Colonic mucosa (tissue), 4 donors: ENCODE measurements at regions not wholly inside any gene's neighbourhood (a gene's known extent, or its start where the extent isn't known, plus 50 kb on each side); places are given as distances from the start of the nearest gene placed in this dataset.

Source experiments
- DNase-seq: peaks from one replicate; pipeline ENCODE4 v3.0.0-alpha.2; 2020
- H3K27ac ChIP-seq: fragments of 200-600 bp; one replicate; pipeline ENCODE4 v1.8.0; 2021
- H3K27me3 ChIP-seq: fragments of 200-600 bp; one replicate; pipeline ENCODE4 v1.8.0; 2021
- H3K36me3 ChIP-seq: fragments of 200-600 bp; one replicate; pipeline ENCODE4 v1.8.0; 2021
- H3K4me1 ChIP-seq: fragments of 200-600 bp; one replicate; pipeline ENCODE4 v1.8.0; 2021; ENCODE audit warnings: mild to moderate bottlenecking
- H3K4me3 ChIP-seq: fragments of 200-600 bp; one replicate; pipeline ENCODE4 v1.8.0; 2021
- H3K9ac ChIP-seq, 2 donors: one replicate each; pipeline ENCODE4 v1.7.0; 2013; ENCODE audit warnings: control low read depth in 2 of 2, low read depth in 2 of 2, low read length in 2 of 2
- H3K9me3 ChIP-seq: fragments of 200-600 bp; one replicate; pipeline ENCODE4 v1.8.0; 2021
- CTCF ChIP-seq: fragments of 200-600 bp; IDR thresholded peaks from one replicate; pipeline ENCODE4 v1.8.0; 2022; ENCODE audit warnings: antibody characterized with exemption, mild to moderate bottlenecking
- intact Hi-C: fragments of 100-400 bp; cut with DNase I; formaldehyde crosslinking; loops from one replicate; pipeline ENCODE4 v1.14.1; 2022
- donor health status: healthy.
- donor health status: DM: no; HTN: no; CAD: no.
- donor health status: DM: no; HTN: no; CAD: no.

- no peak overlapping the region for H3K9ac ChIP-seq
- DNase-seq, result no peak
- intact Hi-C loops, result no loop called here
- no peaks in the 10 kb centered on the region for H3K9me3 ChIP-seq
- H3K27me3 ChIP-seq, result no peaks in the 10 kb centered on the region
- TF ChIP-seq CTCF, result no peak
- H3K4me1 ChIP-seq, result no peaks in the 10 kb centered on the region
- H3K36me3 ChIP-seq, result no peaks in the 10 kb centered on the region
- no peak overlapping the region for H3K4me3 ChIP-seq
- no peak overlapping the region for H3K27ac ChIP-seq
Observed at GRCh38 chr18:40347261-40347660, 1607.8 kb upstream of the PIK3C3 start.

- no peaks in the 10 kb centered on the region for H3K36me3 ChIP-seq
- no peaks in the 10 kb centered on the region for H3K27me3 ChIP-seq
- DNase-seq, result no peak
- TF ChIP-seq CTCF, result no peak
- no peaks in the 10 kb centered on the region for H3K4me1 ChIP-seq
- no peaks in the 10 kb centered on the region for H3K9me3 ChIP-seq
- H3K9ac ChIP-seq, result no peak overlapping the region
- no peak overlapping the region for H3K4me3 ChIP-seq
- H3K27ac ChIP-seq, result no peak overlapping the region
- intact Hi-C loops, result no loop called here
Observed at GRCh38 chr18:40346146-40346545, 1608.9 kb upstream of the PIK3C3 start.

- Histone ChIP-seq H3K4me3 (no peak overlapping the region), H3K9ac (no peak overlapping the region), H3K4me1 (no peaks in the 10 kb centered on the region), H3K27ac (no peak overlapping the region), H3K36me3 (no peaks in the 10 kb centered on the region), H3K27me3 (no peaks in the 10 kb centered on the region), H3K9me3 (no peaks in the 10 kb centered on the region)
- no peak for DNase-seq
- intact Hi-C loops, result no loop called here
- no peak for TF ChIP-seq CTCF
Observed at GRCh38 chr18:40341701-40342100, 1613.3 kb upstream of the PIK3C3 start.

- TF ChIP-seq CTCF, result no peak
- H3K4me1 ChIP-seq, result no peaks in the 10 kb centered on the region
- no peak overlapping the region for H3K4me3 ChIP-seq
- H3K9me3 ChIP-seq, result no peaks in the 10 kb centered on the region
- no peaks in the 10 kb centered on the region for H3K36me3 ChIP-seq
- no peak overlapping the region for H3K27ac ChIP-seq
- H3K9ac ChIP-seq, result no peak overlapping the region
- intact Hi-C loops, result no loop called here
- DNase-seq, result no peak
- no peaks in the 10 kb centered on the region for H3K27me3 ChIP-seq
Observed at GRCh38 chr18:40338284-40338683, 1616.8 kb upstream of the PIK3C3 start.

GRCh38 chr18:40326985-40327384 is 1628.0 kb upstream of the PIK3C3 start:
- H3K9me3 ChIP-seq, result no peaks in the 10 kb centered on the region

More at GRCh38 chr18:40326985-40327384, 1628.0 kb upstream of the PIK3C3 start:
- DNase-seq, result no peak
- Histone ChIP-seq H3K9ac (no peak overlapping the region), H3K27me3 (no peaks in the 10 kb centered on the region), H3K27ac (no peak overlapping the region), H3K4me1 (no peaks in the 10 kb centered on the region), H3K36me3 (no peaks in the 10 kb centered on the region), H3K4me3 (no peak overlapping the region)
- intact Hi-C loops, result no loop called here
- TF ChIP-seq CTCF, result no peak
